H1 (cell line): ENCODE measurements at regions not wholly inside any gene's neighbourhood (a gene's known extent, or its start where the extent isn't known, plus 50 kb on each side); places are given as distances from the start of the nearest gene placed in this dataset.

ENCODE experiments used
- CHD1 ChIP-seq: IDR thresholded peaks from 2 replicates; pipeline ENCODE4 v1.6.1; 2012; ENCODE audit warnings: low read depth, low read length, improper control_type of control experiment
- CHD2 ChIP-seq: IDR thresholded peaks from 2 replicates; pipeline ENCODE4 v1.6.1; 2012; ENCODE audit warnings: low read length, improper control_type of control experiment
- CREB1 ChIP-seq: IDR thresholded peaks from 2 replicates; pipeline ENCODE4 v1.6.1; 2012; ENCODE audit warnings: inconsistent platforms
- EZH2 ChIP-seq: fragments of 200-600 bp; sonication (generic); IDR thresholded peaks from 2 replicates; pipeline ENCODE4 v1.7.1; 2012; ENCODE audit warnings: low read depth, mild to moderate bottlenecking, moderate library complexity, low read length, inconsistent platforms; ENCODE audit not compliant: severe bottlenecking
- POLR2A ChIP-seq, 2 experiments: IDR thresholded peaks; 1 replicate in 1 of 2; 2 replicates in 1 of 2; pipeline ENCODE4 v1.6.1; 2011; ENCODE audit warnings: low read depth in 2 of 2, low read length in 2 of 2, mild to moderate bottlenecking in 2 of 2; ENCODE audit errors: control extremely low read depth in 1 of 2
- POLR2AphosphoS5 ChIP-seq: IDR thresholded peaks from 2 replicates; pipeline ENCODE4 v1.6.1; 2011; ENCODE audit warnings: low read depth, low read length
- SIRT6 ChIP-seq: IDR thresholded peaks from one replicate; pipeline ENCODE4 v1.7.1; 2012; ENCODE audit warnings: low read length, inconsistent platforms
- TBP ChIP-seq: IDR thresholded peaks from 2 replicates; pipeline ENCODE4 v1.6.1; 2011; ENCODE audit warnings: low read depth, low read length, improper control_type of control experiment
- TF ChIP-seq, protein P1 (sequence below), 3 experiments: IDR thresholded peaks; 1 replicate in 2 of 3; 2 replicates in 1 of 3; pipeline versions ENCODE4 v1.5.1 to v1.6.1; 2011; ENCODE audit warnings: low read length in 3 of 3, mild to moderate bottlenecking in 3 of 3, inconsistent platforms in 2 of 3, low read depth in 1 of 3, moderate library complexity in 1 of 3; ENCODE audit not compliant: insufficient read depth in 1 of 3; ENCODE audit errors: control extremely low read depth in 1 of 3
- TF ChIP-seq, protein P2 (sequence below): IDR thresholded peaks from 2 replicates; pipeline ENCODE4 v1.6.1; 2011; ENCODE audit warnings: low read length, improper control_type of control experiment

DNA sequence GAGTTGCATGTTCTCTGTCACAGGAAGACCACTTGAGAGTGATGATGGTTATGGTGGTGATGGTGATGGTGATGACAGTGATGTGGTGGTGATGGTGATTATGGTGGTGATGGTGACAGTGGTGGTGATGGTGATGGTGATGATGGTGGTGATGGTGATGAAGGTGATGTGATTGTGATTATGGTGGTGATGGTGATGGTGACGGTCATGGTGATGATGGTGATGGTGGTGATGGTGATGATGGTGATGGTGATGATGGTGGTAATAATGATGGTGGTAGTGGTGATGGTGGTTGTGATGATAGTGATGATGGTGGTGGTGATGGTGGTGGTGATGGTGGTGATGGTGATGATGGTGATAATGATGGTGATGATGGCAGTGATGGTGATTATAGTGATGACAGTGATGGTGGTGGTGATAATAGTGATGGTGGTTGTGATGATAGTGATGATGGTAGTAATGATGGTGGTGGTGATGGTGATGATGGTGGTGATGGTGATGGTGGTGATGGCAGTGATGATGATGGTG is 93.7 kb downstream of the ASB1 start:
- TF ChIP-seq, protein P1, sequence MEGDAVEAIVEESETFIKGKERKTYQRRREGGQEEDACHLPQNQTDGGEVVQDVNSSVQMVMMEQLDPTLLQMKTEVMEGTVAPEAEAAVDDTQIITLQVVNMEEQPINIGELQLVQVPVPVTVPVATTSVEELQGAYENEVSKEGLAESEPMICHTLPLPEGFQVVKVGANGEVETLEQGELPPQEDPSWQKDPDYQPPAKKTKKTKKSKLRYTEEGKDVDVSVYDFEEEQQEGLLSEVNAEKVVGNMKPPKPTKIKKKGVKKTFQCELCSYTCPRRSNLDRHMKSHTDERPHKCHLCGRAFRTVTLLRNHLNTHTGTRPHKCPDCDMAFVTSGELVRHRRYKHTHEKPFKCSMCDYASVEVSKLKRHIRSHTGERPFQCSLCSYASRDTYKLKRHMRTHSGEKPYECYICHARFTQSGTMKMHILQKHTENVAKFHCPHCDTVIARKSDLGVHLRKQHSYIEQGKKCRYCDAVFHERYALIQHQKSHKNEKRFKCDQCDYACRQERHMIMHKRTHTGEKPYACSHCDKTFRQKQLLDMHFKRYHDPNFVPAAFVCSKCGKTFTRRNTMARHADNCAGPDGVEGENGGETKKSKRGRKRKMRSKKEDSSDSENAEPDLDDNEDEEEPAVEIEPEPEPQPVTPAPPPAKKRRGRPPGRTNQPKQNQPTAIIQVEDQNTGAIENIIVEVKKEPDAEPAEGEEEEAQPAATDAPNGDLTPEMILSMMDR (IDR thresholded peaks at IDR 0.05; ENCODE audit: control extremely low read depth in 1 of 3, insufficient read depth in 1 of 3, low read depth in 1 of 3, low read length in 3 of 3) = no peak
- TF ChIP-seq POLR2AphosphoS5 (no peak), CREB1 (no peak), TBP (no peak), EZH2 (no peak), CHD2 (no peak), POLR2A (IDR thresholded peaks at IDR 0.05; ENCODE audit: control extremely low read depth in 1 of 2, low read depth in 2 of 2, low read length in 2 of 2) (no peak), SIRT6 (no peak), CHD1 (no peak)
- TF ChIP-seq, protein P2, sequence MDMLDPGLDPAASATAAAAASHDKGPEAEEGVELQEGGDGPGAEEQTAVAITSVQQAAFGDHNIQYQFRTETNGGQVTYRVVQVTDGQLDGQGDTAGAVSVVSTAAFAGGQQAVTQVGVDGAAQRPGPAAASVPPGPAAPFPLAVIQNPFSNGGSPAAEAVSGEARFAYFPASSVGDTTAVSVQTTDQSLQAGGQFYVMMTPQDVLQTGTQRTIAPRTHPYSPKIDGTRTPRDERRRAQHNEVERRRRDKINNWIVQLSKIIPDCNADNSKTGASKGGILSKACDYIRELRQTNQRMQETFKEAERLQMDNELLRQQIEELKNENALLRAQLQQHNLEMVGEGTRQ = no peak
